RWPE2 (cell line): ENCODE measurements at regions not wholly inside any gene's neighbourhood (a gene's known extent, or its start where the extent isn't known, plus 50 kb on each side); places are given as distances from the start of the nearest gene placed in this dataset.

Source experiments
- ATAC-seq: fragments of 200-7000 bp; cut with Tn5 transposase; 3 replicates; pipeline ENCODE4 v1.9.1; 2021; ENCODE audit warnings: low read depth
- DNase-seq: peaks from one replicate; pipeline ENCODE4 v3.0.0-alpha.2; 2020; ENCODE audit warnings: low spot score
- H3K27ac ChIP-seq: fragments of 450-650 bp; 2 replicates; pipeline ENCODE4 v1.5.1; 2017; ENCODE audit warnings: mild to moderate bottlenecking; ENCODE audit not compliant: poor library complexity, severe bottlenecking
- H3K27me3 ChIP-seq: fragments of 250-450 bp; sonication (Bioruptor Pico); 2 replicates; pipeline ENCODE4 v1.5.1; 2021; ENCODE audit warnings: mild to moderate bottlenecking, moderate library complexity; ENCODE audit not compliant: insufficient read depth, poor library complexity, severe bottlenecking
- H3K36me3 ChIP-seq: fragments of 250-450 bp; sonication (Bioruptor Pico); 2 replicates; pipeline ENCODE4 v1.5.1; 2020; ENCODE audit warnings: low read depth, mild to moderate bottlenecking, moderate library complexity
- H3K4me1 ChIP-seq: fragments of 250-450 bp; sonication (Bioruptor Pico); 2 replicates; pipeline ENCODE4 v1.5.1; 2021; ENCODE audit warnings: mild to moderate bottlenecking, moderate library complexity; ENCODE audit not compliant: insufficient read depth, poor library complexity, severe bottlenecking
- H3K4me3 ChIP-seq: fragments of 250-450 bp; sonication (Bioruptor Pico); 2 replicates; pipeline ENCODE4 v1.5.1; 2021; ENCODE audit warnings: mild to moderate bottlenecking, moderate library complexity; ENCODE audit not compliant: severe bottlenecking
- H3K9me3 ChIP-seq: fragments of 250-450 bp; sonication (Bioruptor Pico); 2 replicates; pipeline ENCODE4 v1.5.1; 2021; ENCODE audit warnings: mild to moderate bottlenecking, moderate library complexity; ENCODE audit not compliant: severe bottlenecking
- CTCF ChIP-seq: fragments of 450-650 bp; IDR thresholded peaks from one replicate; pipeline ENCODE4 v1.5.1; 2017; ENCODE audit warnings: mild to moderate bottlenecking, moderate library complexity; ENCODE audit not compliant: poor library complexity, severe bottlenecking

GRCh38 chr12:27387473-27387872 lies 54.8 kb downstream of the BMAL2 start:
- H3K27ac ChIP-seq = no peak overlapping the region
- H3K4me3 ChIP-seq = no peak overlapping the region
- ATAC-seq = no peak
- peaks cover 30% of the 10 kb centered on the region; the same call in 1 of the 2 replicates for H3K36me3 ChIP-seq
- no peaks in the 10 kb centered on the region for H3K4me1 ChIP-seq
- H3K27me3 ChIP-seq = no peaks in the 10 kb centered on the region
- DNase-seq = no peak
- no peak for TF ChIP-seq CTCF
- no peaks in the 10 kb centered on the region for H3K9me3 ChIP-seq

GRCh38 chr12:27388650-27389049 lies 56.0 kb downstream of the BMAL2 start:
- H3K4me1 ChIP-seq = no peaks in the 10 kb centered on the region
- no peak for TF ChIP-seq CTCF
- no peak overlapping the region for H3K27ac ChIP-seq
- H3K9me3 ChIP-seq = no peaks in the 10 kb centered on the region
- no peak overlapping the region for H3K4me3 ChIP-seq
- peaks cover 30% of the 10 kb centered on the region; the same call in 1 of the 2 replicates for H3K36me3 ChIP-seq
- ATAC-seq (no peak), DNase-seq (no peak)
- H3K27me3 ChIP-seq = no peaks in the 10 kb centered on the region

- H3K4me3 ChIP-seq = no peak overlapping the region
- TF ChIP-seq CTCF = no peak
- no peak for ATAC-seq
- no peak overlapping the region for H3K27ac ChIP-seq
- no peaks in the 10 kb centered on the region for H3K9me3 ChIP-seq
- no peaks in the 10 kb centered on the region for H3K27me3 ChIP-seq
- H3K4me1 ChIP-seq = no peaks in the 10 kb centered on the region
- DNase-seq = no peak
- peaks cover 9% of the 10 kb centered on the region; the same call in 1 of the 2 replicates for H3K36me3 ChIP-seq
These were observed 51.9 kb upstream of the SMCO2 start for GRCh38 chr12:27394676-27395075.

GRCh38 chr12:27396216-27396815 lies 50.2 kb upstream of the SMCO2 start:
- no peak for ATAC-seq
- Histone ChIP-seq H3K9me3 (no peaks in the 10 kb centered on the region), H3K4me3 (no peak overlapping the region), H3K4me1 (no peaks in the 10 kb centered on the region), H3K36me3 (peaks cover under 1% of the 10 kb centered on the region; the same call in 1 of the 2 replicates), H3K27me3 (no peaks in the 10 kb centered on the region), H3K27ac (no peak overlapping the region)
- no peak for TF ChIP-seq CTCF
- DNase-seq = no peak
